ENCODE measurements at regions not wholly inside any gene's neighbourhood (a gene's known extent, or its start where the extent isn't known, plus 50 kb on each side); places are given as distances from the start of the nearest gene placed in this dataset.
"Not testable (repeated sequence)": the region's sequence is repeated elsewhere in the genome, so short reads cannot be mapped to it uniquely, and the experiment has no call there.

- no peak for DNase-seq (ENCODE audit: low read depth)
These were observed 56.3 kb upstream of the USP6NL start for GRCh38 chr10:11667756-11668155.

DNA sequence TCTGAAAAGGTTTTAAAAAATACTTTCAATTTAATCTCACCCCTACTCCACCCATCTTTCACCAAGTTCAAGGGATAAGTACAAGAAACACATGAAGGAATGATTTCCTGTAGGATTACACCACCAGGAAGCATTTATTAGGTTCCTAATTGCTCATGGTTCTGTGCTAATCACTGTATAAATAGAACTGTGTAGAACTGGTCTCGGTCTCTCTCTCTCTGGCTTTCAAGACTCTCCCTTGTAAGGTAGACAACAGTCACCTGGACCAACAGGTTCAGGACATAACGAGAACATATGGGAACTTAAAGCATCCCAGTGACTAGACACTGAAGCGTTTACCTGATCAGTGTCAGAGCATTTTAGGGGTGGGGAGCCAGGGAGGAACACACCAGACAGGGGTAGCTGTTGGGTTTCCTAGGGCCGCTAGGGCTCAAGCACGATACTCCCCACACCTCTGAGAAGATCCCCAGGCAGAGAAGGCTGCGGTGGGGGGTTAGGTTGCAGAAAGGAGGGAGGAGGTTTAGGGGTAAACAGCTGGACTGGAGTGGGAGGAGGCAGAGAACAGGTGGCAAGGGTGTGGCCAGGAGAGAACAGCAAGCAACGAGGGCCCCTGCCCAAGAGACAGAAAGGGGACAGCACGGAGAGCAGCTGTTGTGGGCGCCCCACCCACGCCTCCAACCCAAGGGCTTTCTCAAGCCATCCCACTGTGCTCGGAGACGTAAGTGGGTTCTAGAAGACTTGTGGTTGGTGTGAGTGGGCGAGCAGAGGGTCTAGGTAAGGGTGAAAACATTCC, 52.5 kb upstream of the USP6NL start:
- no peak for DNase-seq (ENCODE audit: low read depth)

- DNase-seq (ENCODE audit: low read depth): not testable (repeated sequence)
These were observed 51.7 kb upstream of the USP6NL start for GRCh38 chr10:11663126-11663515.

DNA sequence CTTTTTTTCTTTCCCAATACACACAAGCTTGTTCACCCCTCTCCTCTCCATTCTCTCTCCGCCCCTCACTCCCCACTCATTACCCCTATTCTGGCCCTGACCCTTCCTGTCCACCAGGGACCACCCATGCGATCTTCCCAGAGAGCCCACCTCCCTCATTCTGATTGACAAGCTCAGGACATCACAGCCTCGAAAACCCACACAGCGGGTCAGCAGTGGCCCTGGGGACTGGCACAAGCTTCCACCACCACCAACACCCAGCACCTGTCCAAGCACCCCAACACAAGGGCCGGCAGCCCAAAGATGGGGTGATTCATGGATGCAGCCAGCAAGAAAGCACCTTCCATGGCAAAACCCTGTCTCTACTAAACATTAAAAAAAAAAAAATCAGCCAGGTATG, 50.0 kb upstream of the USP6NL start:
- DNase-seq (ENCODE audit: low read depth): no peak

Data from Daoy (cell line).